GM19035 (cell line): ENCODE measurements at regions not wholly inside any gene's neighbourhood (a gene's known extent, or its start where the extent isn't known, plus 50 kb on each side); places are given as distances from the start of the nearest gene placed in this dataset.
"Not testable (repeated sequence)": the region's sequence is repeated elsewhere in the genome, so short reads cannot be mapped to it uniquely, and the experiment has no call there.

Source experiments
- ATAC-seq: cut with Tn5 transposase; IDR thresholded peaks from one replicate; pipeline ENCODE4 v1.9.1; 2021; ENCODE audit not compliant: unreplicated experiment

GRCh38 chr19:29060813-29061364, 152.1 kb downstream of the UQCRFS1 start:
- ATAC-seq = no peak

GRCh38 chr19:29056535-29056934, 156.4 kb downstream of the UQCRFS1 start:
- ATAC-seq = no peak

DNA sequence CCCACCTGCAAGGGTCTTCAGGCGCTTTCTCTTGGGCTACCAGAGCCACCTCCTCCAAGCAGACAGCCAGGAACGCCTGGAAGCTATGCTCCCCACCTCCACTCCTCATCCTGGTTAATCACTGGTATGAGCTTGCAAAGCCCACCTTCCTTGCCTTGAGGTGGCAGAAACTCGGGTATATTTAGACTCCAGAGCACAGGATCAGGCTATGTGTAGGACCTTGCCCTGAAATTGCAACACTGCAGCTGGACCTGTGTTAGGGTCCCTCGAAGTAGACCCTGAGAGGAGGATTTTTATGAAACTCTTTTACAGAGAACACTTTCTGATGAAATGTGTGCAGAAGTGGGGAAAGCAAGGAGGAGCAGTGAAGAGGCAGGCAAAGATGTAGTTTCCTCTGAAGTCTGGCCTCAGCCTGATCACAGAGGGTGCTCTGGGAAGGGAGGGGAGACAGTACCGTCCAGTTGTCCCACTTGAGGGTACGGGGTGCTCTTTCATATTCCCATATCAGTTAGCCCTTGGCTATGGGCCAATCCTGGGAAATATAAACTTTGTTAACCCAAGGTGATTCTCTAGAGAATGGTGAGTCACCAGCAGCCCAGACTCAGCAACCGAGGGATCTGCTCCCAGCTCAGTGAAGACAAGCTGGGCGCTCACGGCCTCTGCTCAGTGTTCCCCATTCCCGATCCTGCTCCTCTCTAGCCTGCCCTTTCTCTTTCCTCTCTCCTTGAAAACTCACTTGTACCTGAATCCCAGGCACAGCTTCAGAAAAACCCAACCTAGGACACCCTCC, 157.9 kb downstream of the UQCRFS1 start:
- no peak for ATAC-seq

DNA sequence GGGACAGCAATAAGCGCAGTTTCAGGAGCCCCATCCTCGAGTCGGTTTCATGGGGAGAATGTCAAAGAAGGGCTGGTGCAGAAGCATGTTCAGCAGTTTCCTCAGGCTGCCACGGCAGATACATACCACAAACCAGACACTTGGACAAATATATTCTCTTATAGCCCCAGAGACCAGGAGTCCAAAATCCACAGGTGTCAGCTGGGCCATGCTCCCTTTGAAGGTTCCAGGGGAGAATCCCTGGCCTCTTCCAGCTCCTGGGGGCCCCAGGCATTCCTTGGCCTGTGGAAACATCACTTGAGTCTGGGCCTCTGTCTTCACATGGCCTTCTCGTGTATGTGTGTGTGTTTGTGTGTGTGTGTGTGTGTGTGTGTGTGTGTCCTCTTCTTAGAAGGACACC, 164.1 kb downstream of the UQCRFS1 start:
- no peak for ATAC-seq

DNA sequence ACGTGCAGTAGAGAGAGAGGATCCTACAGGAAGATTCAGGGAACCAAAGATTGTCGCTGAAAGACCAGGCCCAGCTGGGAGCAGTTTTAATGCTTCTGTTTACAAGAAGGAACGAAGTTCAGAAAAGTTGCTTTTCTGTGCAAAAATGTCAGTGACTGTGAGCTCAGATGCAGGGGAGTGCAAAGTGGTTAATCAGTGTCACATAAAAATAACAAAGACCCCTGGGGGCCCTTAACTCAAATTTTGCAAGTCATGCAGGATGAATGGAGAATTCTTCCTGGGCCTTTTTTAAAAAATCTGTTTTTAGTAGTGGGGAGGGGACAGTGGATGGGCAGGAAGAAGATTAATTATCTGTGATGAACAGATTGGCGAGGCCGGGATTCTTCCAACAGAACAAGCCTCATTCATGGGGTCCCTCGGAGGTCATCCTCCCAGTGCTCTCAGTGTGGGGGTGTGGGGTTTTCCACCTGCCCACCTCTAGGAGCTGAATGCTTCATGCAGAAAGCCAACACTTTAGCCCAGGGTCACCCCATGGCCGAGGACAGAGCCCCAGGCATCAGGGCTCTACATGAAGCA, 167.2 kb downstream of the UQCRFS1 start:
- no peak for ATAC-seq

DNA sequence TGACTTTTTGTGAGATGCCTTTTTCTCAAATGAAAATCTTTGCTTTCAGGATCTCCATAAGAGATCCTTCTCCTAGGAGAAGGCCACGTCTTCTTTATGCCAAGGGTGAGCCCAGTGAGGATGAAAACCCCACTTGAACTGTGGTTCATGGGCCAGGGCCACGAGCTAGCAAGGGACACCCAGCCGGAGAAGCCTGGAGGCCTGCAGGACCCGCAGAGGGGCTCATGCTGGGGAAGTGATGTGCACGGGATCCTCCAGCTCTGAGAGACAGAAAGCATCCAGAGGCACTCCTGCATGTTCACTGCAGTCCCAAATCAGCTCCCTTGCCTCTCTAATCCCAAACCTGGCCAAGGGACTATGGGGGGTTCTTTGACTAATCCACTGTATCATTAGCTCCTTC, 168.9 kb downstream of the UQCRFS1 start:
- ATAC-seq = no peak

- ATAC-seq = no peak
Observed at GRCh38 chr19:29042450-29042849, 170.5 kb downstream of the UQCRFS1 start.

- ATAC-seq = no peak
Observed at GRCh38 chr19:29040951-29041350, 172.0 kb downstream of the UQCRFS1 start.

DNA sequence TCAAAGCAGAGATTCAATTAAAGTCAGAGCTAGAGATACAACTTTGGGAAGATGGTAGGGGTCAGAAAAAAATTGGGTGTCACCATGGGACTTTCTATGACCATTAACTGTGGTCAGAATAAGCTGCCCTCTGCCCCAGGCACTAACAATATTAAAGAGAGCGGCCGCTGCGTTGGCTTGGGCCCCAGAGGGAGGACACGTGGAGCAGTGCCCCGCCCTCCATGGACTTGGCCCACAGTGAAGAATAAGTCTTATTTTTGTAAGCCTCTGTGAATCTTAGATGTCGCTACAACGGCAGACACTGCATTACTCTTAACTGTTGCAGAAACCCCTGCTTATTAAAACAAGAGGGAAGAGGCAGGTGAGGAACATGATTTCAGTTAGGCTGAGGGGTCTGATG, 172.7 kb downstream of the UQCRFS1 start:
- ATAC-seq = no peak

- ATAC-seq = not testable (repeated sequence)
Observed at GRCh38 chr19:29039036-29039435, 173.9 kb downstream of the UQCRFS1 start.

DNA sequence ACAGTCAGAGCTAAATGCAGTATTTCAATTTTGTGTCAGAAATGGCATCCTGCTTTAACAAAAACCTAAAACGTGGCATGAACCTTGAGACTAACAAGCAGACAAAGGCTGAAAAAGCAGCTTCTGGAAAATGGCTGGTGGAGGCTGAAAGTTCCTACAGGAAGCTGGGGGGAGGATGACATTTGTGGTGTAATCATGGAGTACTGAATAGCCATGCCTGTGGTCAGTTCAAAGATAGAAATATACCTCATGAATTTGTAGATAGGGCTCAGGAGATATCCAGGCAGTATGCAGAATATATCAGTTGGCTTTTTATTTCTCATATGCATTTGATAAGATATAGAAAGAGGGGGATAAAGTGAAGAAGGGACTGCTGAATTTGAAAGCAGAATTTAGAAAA, 181.7 kb downstream of the UQCRFS1 start:
- no peak for ATAC-seq

- ATAC-seq = no peak
Observed at GRCh38 chr19:29029268-29029958, 183.5 kb downstream of the UQCRFS1 start.

DNA sequence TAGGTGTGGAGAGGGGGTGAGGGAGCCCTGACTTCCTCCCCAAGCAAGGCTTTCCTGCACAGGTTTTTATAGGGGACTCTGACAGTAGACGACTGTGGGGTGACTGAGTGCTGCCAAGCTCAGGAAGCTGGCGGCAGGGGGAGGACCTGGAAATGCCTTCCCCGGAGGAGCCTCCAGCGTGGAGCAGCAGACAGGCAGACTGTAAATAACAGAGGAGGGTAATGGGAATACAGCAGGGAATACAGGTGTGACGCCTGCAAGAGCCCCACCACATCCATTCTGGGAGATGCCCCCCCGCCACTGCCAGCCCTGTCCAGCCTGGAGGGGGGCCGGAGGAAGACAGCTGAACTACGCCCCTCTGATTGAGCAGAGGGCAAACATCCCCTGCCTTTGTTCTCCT, 190.4 kb downstream of the UQCRFS1 start:
- ATAC-seq = no peak

- ATAC-seq = no peak
Observed at GRCh38 chr19:29022165-29022564, 190.8 kb downstream of the UQCRFS1 start.

DNA sequence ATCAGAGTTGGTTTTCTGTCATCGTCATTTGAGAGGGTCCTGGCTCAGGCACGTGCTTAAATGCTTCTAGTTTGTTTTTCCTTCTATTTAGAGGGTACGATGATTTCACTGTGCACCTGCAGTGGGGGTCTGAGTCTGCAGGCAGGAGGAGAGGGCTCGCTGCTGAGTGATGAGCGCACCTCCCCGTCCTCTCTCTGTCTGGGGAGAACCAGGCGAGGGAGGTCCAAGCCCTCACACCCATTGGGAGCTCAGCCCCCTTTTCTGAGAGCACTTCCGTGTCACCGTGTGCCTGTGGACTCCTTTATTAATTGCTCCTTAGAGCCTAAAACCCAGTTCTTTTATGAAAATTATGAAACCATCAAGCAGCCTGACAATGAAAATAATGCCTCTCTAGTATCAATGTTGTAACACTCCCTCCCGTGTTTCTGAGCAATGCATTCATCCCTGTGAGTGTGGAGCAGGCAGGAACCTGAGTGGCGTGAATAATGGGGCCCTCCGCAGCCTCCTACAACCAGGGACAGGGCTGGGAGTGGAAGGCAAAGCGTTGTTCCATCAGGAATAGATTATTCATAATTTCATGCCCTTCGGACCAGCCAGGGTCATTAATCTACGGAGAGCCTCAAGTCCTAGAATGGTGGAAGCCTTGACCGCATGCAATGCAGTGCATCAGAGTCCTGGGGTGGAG, 191.6 kb downstream of the UQCRFS1 start:
- no peak for ATAC-seq

- ATAC-seq = no peak
Observed at GRCh38 chr19:29019403-29019802, 193.5 kb downstream of the UQCRFS1 start.

DNA sequence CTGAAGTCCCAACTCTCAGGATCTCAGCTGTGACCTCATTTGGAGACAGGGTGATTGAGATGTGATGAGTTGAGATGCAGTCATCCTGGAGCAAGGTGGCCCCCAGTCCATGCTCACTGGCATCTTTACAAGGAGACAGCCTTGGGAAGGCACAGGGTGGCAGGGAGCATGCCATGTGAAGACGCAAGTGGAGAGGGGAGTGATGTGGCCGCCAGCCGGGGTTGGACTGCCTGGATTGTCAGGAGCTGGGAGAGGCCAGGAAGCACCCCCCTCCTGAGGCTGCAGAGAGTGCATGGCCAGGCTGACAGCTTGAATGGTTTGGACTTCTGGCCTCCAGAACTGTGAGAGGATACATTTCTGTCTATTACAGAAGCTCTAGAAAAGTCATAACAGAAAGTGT, 194.4 kb downstream of the UQCRFS1 start:
- no peak for ATAC-seq

DNA sequence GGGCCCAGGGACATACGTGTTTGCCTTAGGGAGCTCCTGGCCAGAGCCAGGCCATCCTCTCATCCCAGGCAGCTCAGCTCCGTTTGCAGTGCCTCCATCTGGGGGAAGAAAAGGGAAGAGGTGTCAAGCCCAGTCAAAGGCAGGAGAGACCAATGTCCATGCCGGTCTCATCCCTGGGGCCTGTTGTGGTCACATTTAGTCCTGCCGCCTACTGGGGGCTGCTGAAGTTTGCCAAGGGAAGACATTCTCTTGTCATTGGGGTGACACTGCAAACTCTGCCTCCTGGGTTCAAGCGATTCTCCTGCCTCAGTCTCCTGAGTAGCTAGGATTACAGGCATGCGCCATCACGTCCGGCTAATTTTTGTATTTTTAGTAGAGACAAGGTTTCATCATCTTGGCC, 195.2 kb downstream of the UQCRFS1 start:
- no peak for ATAC-seq

- ATAC-seq = no peak
Observed at GRCh38 chr19:29016926-29017760, 195.8 kb downstream of the UQCRFS1 start.

DNA sequence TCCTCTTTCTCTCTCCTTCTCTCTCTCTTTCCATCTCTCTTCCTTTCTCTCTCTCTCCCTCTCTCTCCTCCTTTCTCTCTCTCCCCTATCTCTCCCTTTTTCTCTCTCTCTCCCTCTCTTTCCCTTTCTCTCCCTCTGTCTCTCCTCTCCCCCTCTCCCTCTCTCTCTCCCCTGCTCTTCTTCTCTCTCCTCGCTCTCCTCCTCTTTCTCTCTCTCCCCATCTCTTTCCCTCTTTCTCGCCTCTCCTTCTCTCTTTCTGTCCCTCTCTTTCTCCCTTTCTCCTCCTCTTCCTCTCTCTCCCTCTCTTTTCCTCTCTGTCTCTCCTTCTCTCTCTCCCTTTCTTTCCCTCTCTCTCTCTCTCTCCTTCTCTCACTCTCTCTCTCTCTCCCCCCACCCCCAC, 196.6 kb downstream of the UQCRFS1 start:
- no peak for ATAC-seq
